Medulla oblongata (tissue), 1 donor: ENCODE measurements at regions not wholly inside any gene's neighbourhood (a gene's known extent, or its start where the extent isn't known, plus 50 kb on each side); places are given as distances from the start of the nearest gene placed in this dataset.
"Not testable (repeated sequence)": the region's sequence is repeated elsewhere in the genome, so short reads cannot be mapped to it uniquely, and the experiment has no call there.

ENCODE experiments used
- DNase-seq: peaks from one replicate; pipeline ENCODE4 v3.0.0-alpha.2; 2015; ENCODE audit errors: extremely low spot score

DNA sequence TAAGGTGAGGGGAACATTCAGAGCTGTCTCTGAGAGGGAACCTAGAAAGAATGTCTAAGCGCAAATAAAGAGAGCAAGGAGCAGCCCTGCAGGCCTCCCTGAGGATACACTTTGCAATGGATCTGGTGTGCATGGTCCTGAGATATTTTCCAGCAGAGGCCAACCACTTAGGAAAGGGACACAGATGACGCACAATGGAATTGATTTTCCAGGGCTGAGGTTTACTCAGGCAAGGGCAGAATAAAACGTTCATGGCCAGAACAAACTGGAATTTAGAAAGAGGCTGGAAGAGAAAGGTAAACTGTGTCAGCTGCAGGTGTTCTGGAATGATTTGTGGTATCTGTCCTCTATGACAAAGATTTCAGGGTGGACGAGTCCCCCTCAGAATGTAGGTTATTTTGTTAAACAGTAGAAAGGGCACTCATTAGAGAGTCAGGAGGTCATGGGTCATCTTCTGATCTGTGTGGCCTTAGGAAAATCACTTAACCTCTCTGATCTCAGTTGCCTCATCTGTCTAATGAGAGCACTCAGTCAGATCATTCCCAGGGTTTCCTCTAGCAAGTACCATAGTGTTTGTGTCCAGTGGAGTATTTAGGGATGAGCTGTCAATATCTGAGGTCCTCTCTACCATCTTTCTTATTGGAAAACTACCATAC lies 61.8 kb upstream of the PGBD5 start:
- DNase-seq: no peak

- DNase-seq: no peak
Measured at GRCh38 chr1:230476622-230477003, 50.5 kb upstream of the PGBD5 start.

- not testable (repeated sequence) for DNase-seq
Measured at GRCh38 chr1:230475856-230476621, 49.9 kb upstream of the PGBD5 start.
